BE2C (cell line): ENCODE measurements at regions not wholly inside any gene's neighbourhood (a gene's known extent, or its start where the extent isn't known, plus 50 kb on each side); places are given as distances from the start of the nearest gene placed in this dataset.
"Not testable (repeated sequence)": the region's sequence is repeated elsewhere in the genome, so short reads cannot be mapped to it uniquely, and the experiment has no call there.

Experiments used
- DNase-seq: peaks from one replicate; pipeline ENCODE4 v3.0.0-alpha.2; 2020
- H3K27me3 ChIP-seq: fragments of 250-450 bp; sonication (Bioruptor Pico); 2 replicates; pipeline ENCODE4 v1.5.1; 2020; ENCODE audit warnings: mild to moderate bottlenecking
- H3K36me3 ChIP-seq: fragments of 250-450 bp; sonication (Bioruptor Pico); 2 replicates; pipeline ENCODE4 v1.5.1; 2020; ENCODE audit warnings: mild to moderate bottlenecking
- H3K4me1 ChIP-seq: fragments of 250-450 bp; sonication (Bioruptor Pico); 2 replicates; pipeline ENCODE4 v1.5.1; 2020
- H3K4me3 ChIP-seq: 2 replicates; pipeline ENCODE4 v1.5.1; 2011; ENCODE audit warnings: low read depth, low read length
- H3K9me3 ChIP-seq: fragments of 250-450 bp; sonication (Bioruptor Pico); 2 replicates; pipeline ENCODE4 v1.5.1; 2020
- TF ChIP-seq, protein P1 (sequence below): IDR thresholded peaks from 2 replicates; pipeline ENCODE4 v1.5.1; 2012; ENCODE audit warnings: mild to moderate bottlenecking, low read depth, low read length

GRCh38 chr3:137692803-137693431 is 71.2 kb upstream of the SOX14 start:
- Histone ChIP-seq H3K27me3 (no peaks in the 10 kb centered on the region), H3K4me1 (no peaks in the 10 kb centered on the region), H3K36me3 (no peaks in the 10 kb centered on the region), H3K4me3 (no peak overlapping the region), H3K9me3 (no peaks in the 10 kb centered on the region)
- DNase-seq = peak; percentile 63
- TF ChIP-seq, protein P1, sequence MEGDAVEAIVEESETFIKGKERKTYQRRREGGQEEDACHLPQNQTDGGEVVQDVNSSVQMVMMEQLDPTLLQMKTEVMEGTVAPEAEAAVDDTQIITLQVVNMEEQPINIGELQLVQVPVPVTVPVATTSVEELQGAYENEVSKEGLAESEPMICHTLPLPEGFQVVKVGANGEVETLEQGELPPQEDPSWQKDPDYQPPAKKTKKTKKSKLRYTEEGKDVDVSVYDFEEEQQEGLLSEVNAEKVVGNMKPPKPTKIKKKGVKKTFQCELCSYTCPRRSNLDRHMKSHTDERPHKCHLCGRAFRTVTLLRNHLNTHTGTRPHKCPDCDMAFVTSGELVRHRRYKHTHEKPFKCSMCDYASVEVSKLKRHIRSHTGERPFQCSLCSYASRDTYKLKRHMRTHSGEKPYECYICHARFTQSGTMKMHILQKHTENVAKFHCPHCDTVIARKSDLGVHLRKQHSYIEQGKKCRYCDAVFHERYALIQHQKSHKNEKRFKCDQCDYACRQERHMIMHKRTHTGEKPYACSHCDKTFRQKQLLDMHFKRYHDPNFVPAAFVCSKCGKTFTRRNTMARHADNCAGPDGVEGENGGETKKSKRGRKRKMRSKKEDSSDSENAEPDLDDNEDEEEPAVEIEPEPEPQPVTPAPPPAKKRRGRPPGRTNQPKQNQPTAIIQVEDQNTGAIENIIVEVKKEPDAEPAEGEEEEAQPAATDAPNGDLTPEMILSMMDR = peak; percentile 86

- H3K9me3 ChIP-seq = no peaks in the 10 kb centered on the region
- no peaks in the 10 kb centered on the region for H3K27me3 ChIP-seq
- H3K36me3 ChIP-seq = no peaks in the 10 kb centered on the region
- DNase-seq = no peak
- H3K4me3 ChIP-seq = no peak overlapping the region
- H3K4me1 ChIP-seq = no peaks in the 10 kb centered on the region
- TF ChIP-seq, protein P1 = no peak
Observed at GRCh38 chr3:137693791-137694190, 70.3 kb upstream of the SOX14 start.

DNA sequence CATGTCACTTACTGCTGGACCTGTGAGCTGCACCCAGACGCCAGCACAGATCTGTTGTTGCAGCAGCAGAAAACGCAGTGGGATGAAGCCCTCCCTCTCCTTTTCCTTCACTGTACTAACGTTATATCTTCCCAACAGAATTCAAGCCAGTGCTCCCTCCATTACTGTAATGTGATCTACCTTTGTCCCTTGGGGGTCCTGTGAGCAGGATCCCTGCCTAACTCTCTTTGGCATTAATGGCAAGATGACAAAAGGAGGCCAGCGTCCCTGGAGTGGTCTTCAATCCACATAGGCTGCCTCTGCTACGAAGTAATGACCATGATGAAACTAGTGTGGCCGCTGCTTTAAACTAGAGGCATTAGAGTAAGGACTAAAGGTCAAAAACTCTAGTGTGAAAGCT is 69.3 kb upstream of the SOX14 start:
- Histone ChIP-seq H3K4me3 (no peak overlapping the region), H3K9me3 (no peaks in the 10 kb centered on the region), H3K36me3 (no peaks in the 10 kb centered on the region), H3K27me3 (no peaks in the 10 kb centered on the region; the same call in 1 of the 2 replicates), H3K4me1 (no peaks in the 10 kb centered on the region)
- DNase-seq = no peak
- TF ChIP-seq, protein P1 = no peak

DNA sequence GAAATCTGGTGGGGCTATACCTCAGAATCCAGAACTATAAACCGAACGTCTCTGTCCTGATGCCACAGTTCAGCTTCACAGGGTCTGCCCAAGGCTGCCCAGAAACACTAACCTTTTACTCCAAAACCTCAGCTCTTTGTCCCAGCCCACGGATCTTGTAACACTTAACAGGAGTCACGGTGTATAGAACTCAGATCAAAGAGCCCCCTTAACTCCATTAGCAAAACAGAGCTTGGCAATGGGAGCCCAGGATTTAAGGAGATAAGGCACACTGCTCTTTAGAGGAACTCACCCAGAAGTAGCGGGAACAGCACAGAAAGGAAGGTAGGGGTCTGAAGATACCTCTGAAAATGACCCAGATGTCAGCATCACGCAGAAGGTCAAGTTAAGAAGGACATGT is 68.8 kb upstream of the SOX14 start:
- Histone ChIP-seq H3K4me1 (no peaks in the 10 kb centered on the region), H3K36me3 (no peaks in the 10 kb centered on the region), H3K27me3 (no peaks in the 10 kb centered on the region; the same call in 1 of the 2 replicates), H3K9me3 (no peaks in the 10 kb centered on the region), H3K4me3 (no peak overlapping the region)
- TF ChIP-seq, protein P1 = no peak
- no peak for DNase-seq

DNA sequence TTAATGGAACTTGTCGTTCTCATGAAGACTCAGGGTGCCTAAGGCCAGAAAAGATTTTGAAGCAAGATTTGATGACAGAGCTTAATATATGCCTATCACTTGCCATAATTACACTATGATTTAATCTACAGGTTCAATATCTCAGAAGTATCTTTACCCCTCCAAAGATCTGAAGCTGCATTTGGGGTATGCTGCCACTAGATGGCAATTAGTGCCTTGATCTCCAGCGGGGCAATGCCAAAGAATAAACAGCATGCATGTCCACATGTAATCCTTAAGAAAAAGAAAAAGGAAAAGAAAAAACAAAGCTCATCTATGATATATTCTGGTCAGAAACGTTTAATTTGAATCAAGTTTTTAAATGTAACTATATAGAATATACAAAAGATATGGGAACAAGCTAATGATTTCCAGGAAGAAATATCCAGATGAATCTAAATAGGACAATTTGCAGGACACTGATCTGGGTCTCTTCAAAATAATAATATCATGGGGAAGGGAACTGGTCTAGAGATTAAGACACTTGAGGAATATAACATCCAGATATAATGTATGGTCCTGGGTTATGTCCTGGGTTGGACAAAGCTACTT is 55.0 kb upstream of the SOX14 start:
- no peak for DNase-seq
- no peaks in the 10 kb centered on the region for H3K27me3 ChIP-seq

DNA sequence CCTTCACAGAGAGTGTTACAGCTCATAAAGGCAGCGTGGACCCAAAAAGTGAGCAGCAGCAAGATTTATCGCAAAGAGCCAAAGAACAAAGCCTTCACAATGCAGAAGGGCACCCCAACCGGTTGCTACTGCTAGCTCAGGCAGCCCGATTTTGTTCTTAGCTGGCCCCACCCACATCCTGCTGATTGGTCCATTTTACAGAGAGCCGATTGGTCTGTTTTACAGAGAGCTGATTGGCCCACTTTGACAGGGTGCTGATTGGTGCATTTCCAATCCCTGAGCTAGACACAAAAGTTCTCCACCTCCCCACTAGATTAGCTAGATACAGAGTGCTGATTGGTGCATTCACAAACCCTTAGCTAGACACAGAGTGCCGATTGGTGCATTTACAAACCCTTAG is 50.1 kb upstream of the SOX14 start:
- DNase-seq, H3K36me3 ChIP-seq, H3K27me3 ChIP-seq, H3K4me1 ChIP-seq, H3K9me3 ChIP-seq, H3K4me3 ChIP-seq: not testable (repeated sequence)

More for the DNA sequence above, 55.0 kb upstream of the SOX14 start:
- Histone ChIP-seq H3K4me1 (no peaks in the 10 kb centered on the region), H3K36me3 (no peaks in the 10 kb centered on the region), H3K9me3 (no peaks in the 10 kb centered on the region), H3K4me3 (no peak overlapping the region)
- TF ChIP-seq, protein P1 = peak; percentile 69
